NCI-H2029 treated with DMSO at 0.1 percent for 48 hours (cell line): ENCODE measurements at regions not wholly inside any gene's neighbourhood (a gene's known extent, or its start where the extent isn't known, plus 50 kb on each side); places are given as distances from the start of the nearest gene placed in this dataset.

Experiments used
- DNase-seq: peaks from one replicate; lab custom pipeline; 2025; lab: John Stamatoyannopoulos, UW

GRCh38 chr16:66289051-66289680, 77.3 kb upstream of the CDH5 start:
- DNase-seq, result no peak

GRCh38 chr16:66287926-66288325, 78.6 kb upstream of the CDH5 start:
- no peak for DNase-seq

- no peak for DNase-seq
Measured at GRCh38 chr16:66287416-66287815, 79.1 kb upstream of the CDH5 start.

- no peak for DNase-seq
Measured at GRCh38 chr16:66286527-66286926, 80.0 kb upstream of the CDH5 start.

GRCh38 chr16:66278604-66279262, 87.8 kb upstream of the CDH5 start:
- DNase-seq, result peak; percentile 33

GRCh38 chr16:66278111-66278531, 88.4 kb upstream of the CDH5 start:
- DNase-seq, result peak; percentile 71

- DNase-seq, result no peak
Measured at GRCh38 chr16:66277311-66278070, 89.0 kb upstream of the CDH5 start.

GRCh38 chr16:66275775-66276428, 90.6 kb upstream of the CDH5 start:
- DNase-seq, result peak; percentile 32

- no peak for DNase-seq
Measured at GRCh38 chr16:66274335-66275110, 92.0 kb upstream of the CDH5 start.

GRCh38 chr16:66273644-66274334, 92.7 kb upstream of the CDH5 start:
- DNase-seq, result no peak

- DNase-seq, result no peak
Measured at GRCh38 chr16:66273053-66273452, 93.4 kb upstream of the CDH5 start.

GRCh38 chr16:66272461-66272860, 94.0 kb upstream of the CDH5 start:
- no peak for DNase-seq

- no peak for DNase-seq
Measured at GRCh38 chr16:66271074-66272060, 95.1 kb upstream of the CDH5 start.

- no peak for DNase-seq
Measured at GRCh38 chr16:66270333-66270927, 96.1 kb upstream of the CDH5 start.

GRCh38 chr16:66269617-66270332, 96.7 kb upstream of the CDH5 start:
- DNase-seq, result no peak

- no peak for DNase-seq
Measured at GRCh38 chr16:66267292-66268014, 99.0 kb upstream of the CDH5 start.

- DNase-seq, result no peak
Measured at GRCh38 chr16:66266436-66267291, 99.8 kb upstream of the CDH5 start.
